Chondrocyte (in vitro differentiated cells): ENCODE measurements at regions not wholly inside any gene's neighbourhood (a gene's known extent, or its start where the extent isn't known, plus 50 kb on each side); places are given as distances from the start of the nearest gene placed in this dataset.
"Not testable (repeated sequence)": the region's sequence is repeated elsewhere in the genome, so short reads cannot be mapped to it uniquely, and the experiment has no call there.

Experiments
- DNase-seq: peaks from one replicate; pipeline ENCODE4 v3.0.0; 2021; ENCODE audit warnings: mixed read lengths, low spot score
- H3K27ac Mint-ChIP-seq: one replicate; pipeline ENCODE4 v1.8.0; 2021; ENCODE audit warnings: mild to moderate bottlenecking, moderate library complexity, mixed read lengths; ENCODE audit not compliant: unreplicated experiment
- H3K27me3 Mint-ChIP-seq: 2 replicates; pipeline ENCODE4 v1.8.0; 2021; ENCODE audit warnings: low read depth, mixed read lengths
- H3K36me3 Mint-ChIP-seq: 2 replicates; pipeline ENCODE4 v1.8.0; 2021; ENCODE audit warnings: low read depth, mixed read lengths
- H3K4me1 Mint-ChIP-seq: 2 replicates; pipeline ENCODE4 v1.8.0; 2021; ENCODE audit warnings: low read depth, mild to moderate bottlenecking, mixed read lengths
- H3K4me3 Mint-ChIP-seq: one replicate; pipeline ENCODE4 v1.8.0; 2021; ENCODE audit warnings: mild to moderate bottlenecking, moderate library complexity, mixed read lengths; ENCODE audit not compliant: unreplicated experiment
- H3K9me3 Mint-ChIP-seq: 2 replicates; pipeline ENCODE4 v1.8.0; 2021; ENCODE audit warnings: low read depth, mixed read lengths
- TF ChIP-seq, protein P1 (sequence below): fragments of 200-600 bp; sonication (generic); IDR thresholded peaks from 2 replicates; pipeline ENCODE4 v1.5.0; 2021; ENCODE audit warnings: antibody characterized with exemption, mild to moderate bottlenecking, moderate library complexity

- Mint-ChIP-seq H3K27me3 (no peaks in the 10 kb centered on the region), H3K9me3 (peaks cover 29% of the 10 kb centered on the region), H3K4me1 (peaks cover 4% of the 10 kb centered on the region), H3K4me3 (no peak overlapping the region), H3K27ac (no peak overlapping the region), H3K36me3 (peaks cover 9% of the 10 kb centered on the region)
- TF ChIP-seq, protein P1, sequence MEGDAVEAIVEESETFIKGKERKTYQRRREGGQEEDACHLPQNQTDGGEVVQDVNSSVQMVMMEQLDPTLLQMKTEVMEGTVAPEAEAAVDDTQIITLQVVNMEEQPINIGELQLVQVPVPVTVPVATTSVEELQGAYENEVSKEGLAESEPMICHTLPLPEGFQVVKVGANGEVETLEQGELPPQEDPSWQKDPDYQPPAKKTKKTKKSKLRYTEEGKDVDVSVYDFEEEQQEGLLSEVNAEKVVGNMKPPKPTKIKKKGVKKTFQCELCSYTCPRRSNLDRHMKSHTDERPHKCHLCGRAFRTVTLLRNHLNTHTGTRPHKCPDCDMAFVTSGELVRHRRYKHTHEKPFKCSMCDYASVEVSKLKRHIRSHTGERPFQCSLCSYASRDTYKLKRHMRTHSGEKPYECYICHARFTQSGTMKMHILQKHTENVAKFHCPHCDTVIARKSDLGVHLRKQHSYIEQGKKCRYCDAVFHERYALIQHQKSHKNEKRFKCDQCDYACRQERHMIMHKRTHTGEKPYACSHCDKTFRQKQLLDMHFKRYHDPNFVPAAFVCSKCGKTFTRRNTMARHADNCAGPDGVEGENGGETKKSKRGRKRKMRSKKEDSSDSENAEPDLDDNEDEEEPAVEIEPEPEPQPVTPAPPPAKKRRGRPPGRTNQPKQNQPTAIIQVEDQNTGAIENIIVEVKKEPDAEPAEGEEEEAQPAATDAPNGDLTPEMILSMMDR: no peak
- DNase-seq: no peak
These were observed 678.0 kb upstream of the SPRY2 start for GRCh38 chr13:81018936-81019335.

DNA sequence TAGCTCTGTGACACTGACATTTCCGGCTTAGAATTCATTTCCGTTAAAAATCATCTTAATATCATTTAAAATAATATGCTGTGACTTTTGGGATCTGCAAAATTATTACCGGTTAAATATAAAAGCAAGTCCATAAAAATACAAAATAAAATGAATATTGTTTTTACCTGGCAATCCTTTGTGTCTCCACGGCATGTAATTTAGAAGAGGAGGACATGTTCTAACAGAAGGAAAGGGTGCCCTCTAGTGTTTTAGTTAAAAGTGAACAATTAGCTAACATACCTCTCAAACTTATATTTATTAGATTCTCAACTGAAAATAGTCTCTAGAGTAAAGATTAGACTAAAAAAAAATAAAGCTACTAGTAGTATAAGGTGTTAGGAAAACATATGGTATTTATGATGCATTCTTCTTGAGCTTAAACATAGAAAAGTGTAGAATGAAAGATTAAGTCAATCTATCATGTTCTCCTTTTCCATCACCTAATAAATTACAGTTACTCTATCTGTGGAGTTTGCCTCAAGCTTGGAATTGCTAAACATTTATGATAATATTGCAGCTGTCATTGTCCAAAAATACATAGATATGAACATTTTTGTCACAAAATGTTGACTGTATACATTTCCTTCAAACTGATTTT is 676.7 kb upstream of the SPRY2 start:
- peak overlapping the region; percentile 22 for H3K4me3 Mint-ChIP-seq
- TF ChIP-seq, protein P1: peak; percentile 97

GRCh38 chr13:81012031-81012430 is 671.1 kb upstream of the SPRY2 start:
- DNase-seq: no peak
- H3K27ac Mint-ChIP-seq: no peak overlapping the region
- peaks cover 30% of the 10 kb centered on the region for H3K9me3 Mint-ChIP-seq
- no peak overlapping the region for H3K4me3 Mint-ChIP-seq
- peaks cover 3% of the 10 kb centered on the region for H3K36me3 Mint-ChIP-seq
- no peaks in the 10 kb centered on the region for H3K4me1 Mint-ChIP-seq
- TF ChIP-seq, protein P1: peak; percentile 24
- no peaks in the 10 kb centered on the region for H3K27me3 Mint-ChIP-seq

More for the DNA sequence above, 676.7 kb upstream of the SPRY2 start:
- Mint-ChIP-seq H3K9me3 (peaks cover 22% of the 10 kb centered on the region), H3K4me1 (peaks cover 4% of the 10 kb centered on the region), H3K27ac (no peak overlapping the region), H3K27me3 (no peaks in the 10 kb centered on the region), H3K36me3 (peaks cover 6% of the 10 kb centered on the region)
- DNase-seq: no peak

- Mint-ChIP-seq H3K27me3 (no peaks in the 10 kb centered on the region), H3K27ac (no peak overlapping the region), H3K4me3 (no peak overlapping the region), H3K36me3 (peaks cover 8% of the 10 kb centered on the region), H3K4me1 (peaks cover 17% of the 10 kb centered on the region), H3K9me3 (peaks cover 31% of the 10 kb centered on the region)
- TF ChIP-seq, protein P1: no peak
- no peak for DNase-seq
These were observed 661.0 kb upstream of the SPRY2 start for GRCh38 chr13:81001828-81002385.

GRCh38 chr13:80998603-80999002 is 657.7 kb upstream of the SPRY2 start:
- not testable (repeated sequence) for H3K27me3 Mint-ChIP-seq, DNase-seq, H3K27ac Mint-ChIP-seq, H3K36me3 Mint-ChIP-seq, H3K4me3 Mint-ChIP-seq
- Mint-ChIP-seq H3K9me3 (peaks cover 26% of the 10 kb centered on the region), H3K4me1 (peaks cover 17% of the 10 kb centered on the region)

DNA sequence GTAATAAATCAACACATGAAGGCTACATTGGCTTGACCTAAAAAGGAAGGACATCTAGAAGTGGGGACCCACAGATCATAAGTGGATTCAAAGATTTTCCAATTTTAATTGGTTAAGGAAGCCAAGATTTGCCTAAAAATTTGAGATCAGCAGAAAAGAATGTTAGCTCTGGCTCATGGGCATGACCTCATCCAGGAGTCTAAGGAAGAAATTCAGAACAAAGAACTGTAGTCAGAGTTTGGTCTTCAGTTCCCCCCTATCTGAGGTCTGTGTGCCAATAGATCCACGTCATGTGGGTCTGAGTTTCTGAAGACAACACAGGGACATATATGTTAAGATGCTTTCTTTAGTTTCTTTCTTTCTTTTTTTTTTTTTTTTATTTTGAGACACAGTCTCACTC is 648.8 kb upstream of the SPRY2 start:
- Mint-ChIP-seq H3K4me3 (no peak overlapping the region), H3K27ac (no peak overlapping the region), H3K36me3 (no peaks in the 10 kb centered on the region), H3K9me3 (peaks cover 32% of the 10 kb centered on the region), H3K4me1 (no peaks in the 10 kb centered on the region), H3K27me3 (no peaks in the 10 kb centered on the region)
- TF ChIP-seq, protein P1: no peak
- DNase-seq: no peak
